ENCODE measurements at regions not wholly inside any gene's neighbourhood (a gene's known extent, or its start where the extent isn't known, plus 50 kb on each side); places are given as distances from the start of the nearest gene placed in this dataset.

GRCh38 chr10:84846658-84847316 lies 518.4 kb downstream of the CCSER2 start:
- no peaks in the 10 kb centered on the region for H3K79me2 ChIP-seq (ENCODE audit: insufficient read depth, low read depth)
- TF ChIP-seq CTCF (conservative IDR thresholded peaks at IDR 0.05; ENCODE audit: low read depth, low read length), result no peak
- H3K27ac ChIP-seq, result no peak overlapping the region
- no peaks in the 10 kb centered on the region for H3K4me1 ChIP-seq (ENCODE audit: low read depth, poor library complexity, severe bottlenecking)
- H3K4me2 ChIP-seq, result no peak overlapping the region
- H4K20me1 ChIP-seq (ENCODE audit: insufficient read depth), result no peaks in the 10 kb centered on the region
- no peak overlapping the region for H2AFZ ChIP-seq (ENCODE audit: low read depth)
- H3K27me3 ChIP-seq (ENCODE audit: insufficient read depth, low read depth), result no peaks in the 10 kb centered on the region
- H3K9ac ChIP-seq, result no peak overlapping the region
- H3K36me3 ChIP-seq (ENCODE audit: insufficient read depth), result no peaks in the 10 kb centered on the region
- no peak overlapping the region for H3K4me3 ChIP-seq (IDR thresholded peaks at IDR 0.05; ENCODE audit: insufficient read depth, low read depth, low read length)

- TF ChIP-seq CTCF (conservative IDR thresholded peaks at IDR 0.05; ENCODE audit: low read depth, low read length), result no peak
- Histone ChIP-seq H3K9ac (no peak overlapping the region), H2AFZ (ENCODE audit: low read depth) (no peak overlapping the region), H3K27ac (no peak overlapping the region), H4K20me1 (ENCODE audit: insufficient read depth) (no peaks in the 10 kb centered on the region), H3K27me3 (ENCODE audit: insufficient read depth, low read depth) (no peaks in the 10 kb centered on the region), H3K36me3 (ENCODE audit: insufficient read depth) (no peaks in the 10 kb centered on the region), H3K4me2 (no peak overlapping the region), H3K79me2 (ENCODE audit: insufficient read depth, low read depth) (no peaks in the 10 kb centered on the region), H3K4me1 (ENCODE audit: low read depth, poor library complexity, severe bottlenecking) (no peaks in the 10 kb centered on the region), H3K4me3 (IDR thresholded peaks at IDR 0.05; ENCODE audit: insufficient read depth, low read depth, low read length) (no peak overlapping the region)
Observed at GRCh38 chr10:84848967-84849366, 520.6 kb downstream of the CCSER2 start.

- no peak for TF ChIP-seq CTCF (conservative IDR thresholded peaks at IDR 0.05; ENCODE audit: low read depth, low read length)
- Histone ChIP-seq H2AFZ (ENCODE audit: low read depth) (no peak overlapping the region), H3K27ac (no peak overlapping the region), H3K79me2 (ENCODE audit: insufficient read depth, low read depth) (no peaks in the 10 kb centered on the region), H3K27me3 (ENCODE audit: insufficient read depth, low read depth) (no peaks in the 10 kb centered on the region), H3K36me3 (ENCODE audit: insufficient read depth) (no peaks in the 10 kb centered on the region), H3K9ac (no peak overlapping the region), H3K4me1 (ENCODE audit: low read depth, poor library complexity, severe bottlenecking) (no peaks in the 10 kb centered on the region), H4K20me1 (ENCODE audit: insufficient read depth) (no peaks in the 10 kb centered on the region), H3K4me3 (IDR thresholded peaks at IDR 0.05; ENCODE audit: insufficient read depth, low read depth, low read length) (no peak overlapping the region), H3K4me2 (no peak overlapping the region)
Observed at GRCh38 chr10:84850826-84851225, 522.4 kb downstream of the CCSER2 start.

GRCh38 chr10:84854439-84854838 lies 526.0 kb downstream of the CCSER2 start:
- no peak overlapping the region for H3K4me3 ChIP-seq (IDR thresholded peaks at IDR 0.05; ENCODE audit: insufficient read depth, low read depth, low read length)
- no peak overlapping the region for H3K4me2 ChIP-seq
- H3K27ac ChIP-seq, result no peak overlapping the region
- no peak overlapping the region for H3K9ac ChIP-seq
- no peaks in the 10 kb centered on the region for H4K20me1 ChIP-seq (ENCODE audit: insufficient read depth)
- no peak overlapping the region for H2AFZ ChIP-seq (ENCODE audit: low read depth)
- no peaks in the 10 kb centered on the region for H3K4me1 ChIP-seq (ENCODE audit: low read depth, poor library complexity, severe bottlenecking)
- H3K27me3 ChIP-seq (ENCODE audit: insufficient read depth, low read depth), result no peaks in the 10 kb centered on the region
- no peaks in the 10 kb centered on the region for H3K79me2 ChIP-seq (ENCODE audit: insufficient read depth, low read depth)
- H3K36me3 ChIP-seq (ENCODE audit: insufficient read depth), result no peaks in the 10 kb centered on the region
- no peak for TF ChIP-seq CTCF (conservative IDR thresholded peaks at IDR 0.05; ENCODE audit: low read depth, low read length)

Measured in KMS-11 (cell line).